ENCODE measurements at regions not wholly inside any gene's neighbourhood (a gene's known extent, or its start where the extent isn't known, plus 50 kb on each side); places are given as distances from the start of the nearest gene placed in this dataset.

DNA sequence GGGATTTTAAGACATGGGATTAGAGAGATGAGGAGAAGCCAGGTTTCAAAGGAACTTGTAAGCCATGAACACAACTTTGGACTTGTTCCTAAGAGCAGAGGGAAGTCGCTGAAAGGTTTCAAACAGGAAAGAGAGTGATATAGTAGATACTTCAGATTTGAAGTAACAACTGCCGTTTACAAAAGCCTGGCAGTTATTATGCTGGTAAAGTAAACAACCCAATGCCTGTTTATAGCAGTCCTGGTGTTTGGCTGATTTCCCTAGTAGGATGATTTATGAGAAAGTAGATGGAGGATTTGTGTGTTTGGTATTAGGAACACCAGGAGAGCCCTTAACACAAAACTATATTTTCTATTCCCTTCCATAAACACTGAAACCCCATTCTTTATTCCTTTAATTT, 285.7 kb downstream of the RMST start:
- TF ChIP-seq, protein P1, sequence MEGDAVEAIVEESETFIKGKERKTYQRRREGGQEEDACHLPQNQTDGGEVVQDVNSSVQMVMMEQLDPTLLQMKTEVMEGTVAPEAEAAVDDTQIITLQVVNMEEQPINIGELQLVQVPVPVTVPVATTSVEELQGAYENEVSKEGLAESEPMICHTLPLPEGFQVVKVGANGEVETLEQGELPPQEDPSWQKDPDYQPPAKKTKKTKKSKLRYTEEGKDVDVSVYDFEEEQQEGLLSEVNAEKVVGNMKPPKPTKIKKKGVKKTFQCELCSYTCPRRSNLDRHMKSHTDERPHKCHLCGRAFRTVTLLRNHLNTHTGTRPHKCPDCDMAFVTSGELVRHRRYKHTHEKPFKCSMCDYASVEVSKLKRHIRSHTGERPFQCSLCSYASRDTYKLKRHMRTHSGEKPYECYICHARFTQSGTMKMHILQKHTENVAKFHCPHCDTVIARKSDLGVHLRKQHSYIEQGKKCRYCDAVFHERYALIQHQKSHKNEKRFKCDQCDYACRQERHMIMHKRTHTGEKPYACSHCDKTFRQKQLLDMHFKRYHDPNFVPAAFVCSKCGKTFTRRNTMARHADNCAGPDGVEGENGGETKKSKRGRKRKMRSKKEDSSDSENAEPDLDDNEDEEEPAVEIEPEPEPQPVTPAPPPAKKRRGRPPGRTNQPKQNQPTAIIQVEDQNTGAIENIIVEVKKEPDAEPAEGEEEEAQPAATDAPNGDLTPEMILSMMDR (IDR thresholded peaks at IDR 0.05) = no peak
- no peak for TF ChIP-seq EZH2 (IDR thresholded peaks at IDR 0.05)
- TF ChIP-seq EZH2phosphoT487 (IDR thresholded peaks at IDR 0.05) = no peak
